ENCODE measurements at regions not wholly inside any gene's neighbourhood (a gene's known extent, or its start where the extent isn't known, plus 50 kb on each side); places are given as distances from the start of the nearest gene placed in this dataset.

DNA sequence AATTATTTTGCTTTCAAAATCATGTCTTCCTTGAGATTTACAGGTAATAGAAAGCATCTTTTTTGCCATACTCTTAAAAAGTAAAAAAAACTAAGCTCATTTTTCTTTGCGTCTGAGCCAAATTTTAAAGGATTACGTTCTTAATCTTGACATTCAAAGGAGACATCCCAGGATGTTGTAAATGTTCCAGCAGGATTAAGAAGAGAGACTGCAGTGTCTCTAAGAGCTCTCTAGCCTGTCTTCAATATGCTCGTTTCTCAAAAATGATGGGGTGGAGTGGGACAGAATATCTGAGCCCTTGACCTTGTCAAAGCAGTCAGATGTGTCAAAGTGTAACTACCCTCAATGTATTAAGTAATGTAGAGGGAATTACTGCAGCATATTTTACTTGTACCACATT, 363.3 kb downstream of the PCDH7 start:
- TF ChIP-seq, protein P1, sequence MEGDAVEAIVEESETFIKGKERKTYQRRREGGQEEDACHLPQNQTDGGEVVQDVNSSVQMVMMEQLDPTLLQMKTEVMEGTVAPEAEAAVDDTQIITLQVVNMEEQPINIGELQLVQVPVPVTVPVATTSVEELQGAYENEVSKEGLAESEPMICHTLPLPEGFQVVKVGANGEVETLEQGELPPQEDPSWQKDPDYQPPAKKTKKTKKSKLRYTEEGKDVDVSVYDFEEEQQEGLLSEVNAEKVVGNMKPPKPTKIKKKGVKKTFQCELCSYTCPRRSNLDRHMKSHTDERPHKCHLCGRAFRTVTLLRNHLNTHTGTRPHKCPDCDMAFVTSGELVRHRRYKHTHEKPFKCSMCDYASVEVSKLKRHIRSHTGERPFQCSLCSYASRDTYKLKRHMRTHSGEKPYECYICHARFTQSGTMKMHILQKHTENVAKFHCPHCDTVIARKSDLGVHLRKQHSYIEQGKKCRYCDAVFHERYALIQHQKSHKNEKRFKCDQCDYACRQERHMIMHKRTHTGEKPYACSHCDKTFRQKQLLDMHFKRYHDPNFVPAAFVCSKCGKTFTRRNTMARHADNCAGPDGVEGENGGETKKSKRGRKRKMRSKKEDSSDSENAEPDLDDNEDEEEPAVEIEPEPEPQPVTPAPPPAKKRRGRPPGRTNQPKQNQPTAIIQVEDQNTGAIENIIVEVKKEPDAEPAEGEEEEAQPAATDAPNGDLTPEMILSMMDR (IDR thresholded peaks at IDR 0.05; ENCODE audit: control insufficient read depth, extremely low read depth, insufficient read depth): no peak
- no peak overlapping the region for H3K4me3 ChIP-seq (ENCODE audit: low read depth, low read length)
- no peak for DNase-seq (ENCODE audit: low read depth)

DNA sequence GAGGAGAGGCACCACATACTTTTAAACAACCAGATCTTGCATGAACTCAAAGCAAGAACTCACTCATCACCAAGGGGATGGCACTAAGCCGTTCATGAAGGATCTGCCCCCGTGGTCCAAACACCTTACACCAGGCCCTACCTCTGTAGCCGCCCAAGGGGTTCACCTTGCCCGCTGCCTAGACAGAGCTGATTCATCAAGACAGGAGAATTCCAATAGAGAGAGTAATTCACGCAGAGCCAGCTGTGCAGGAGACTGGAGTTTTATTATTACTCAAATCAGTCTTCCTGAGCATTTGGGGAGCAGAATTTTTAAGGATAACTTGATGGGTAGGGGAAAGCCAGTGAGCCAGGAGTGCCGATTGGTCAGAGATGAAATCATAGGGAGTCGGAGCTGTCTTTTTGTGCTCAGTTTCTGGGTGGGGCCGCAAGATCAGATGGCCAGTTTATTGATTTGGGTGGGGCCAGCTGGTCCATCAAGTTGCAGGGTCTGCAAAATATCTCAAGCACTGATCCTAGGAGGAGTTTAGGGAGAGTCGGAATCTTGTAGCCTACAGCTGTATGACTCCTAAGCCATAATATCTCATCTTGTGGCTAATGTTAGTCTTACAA, 364.7 kb downstream of the PCDH7 start:
- DNase-seq (ENCODE audit: low read depth): no peak
- H3K4me3 ChIP-seq (ENCODE audit: low read depth, low read length): no peak overlapping the region
- TF ChIP-seq, protein P1 (IDR thresholded peaks at IDR 0.05; ENCODE audit: control insufficient read depth, extremely low read depth, insufficient read depth): no peak

DNA sequence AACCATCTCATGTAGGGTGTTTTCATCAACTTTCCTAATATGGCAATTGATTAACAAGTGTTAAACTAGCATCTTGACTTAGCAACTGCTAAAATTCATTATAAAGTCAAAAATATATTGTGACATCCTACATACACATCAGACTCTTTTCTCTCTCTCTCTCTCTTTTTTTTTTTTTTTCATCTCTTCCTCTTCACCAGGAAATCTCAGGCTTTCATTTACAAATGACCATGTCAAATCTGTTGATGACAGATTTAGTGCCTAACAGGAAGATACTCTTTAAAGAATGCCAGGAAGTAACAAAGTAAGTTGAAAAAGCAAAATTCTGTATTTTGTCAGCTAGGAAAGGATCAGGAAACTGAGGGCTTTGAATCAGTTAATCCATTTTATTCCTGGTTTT, 365.5 kb downstream of the PCDH7 start:
- H3K4me3 ChIP-seq (ENCODE audit: low read depth, low read length): no peak overlapping the region
- no peak for DNase-seq (ENCODE audit: low read depth)
- TF ChIP-seq, protein P1 (IDR thresholded peaks at IDR 0.05; ENCODE audit: control insufficient read depth, extremely low read depth, insufficient read depth): no peak

DNA sequence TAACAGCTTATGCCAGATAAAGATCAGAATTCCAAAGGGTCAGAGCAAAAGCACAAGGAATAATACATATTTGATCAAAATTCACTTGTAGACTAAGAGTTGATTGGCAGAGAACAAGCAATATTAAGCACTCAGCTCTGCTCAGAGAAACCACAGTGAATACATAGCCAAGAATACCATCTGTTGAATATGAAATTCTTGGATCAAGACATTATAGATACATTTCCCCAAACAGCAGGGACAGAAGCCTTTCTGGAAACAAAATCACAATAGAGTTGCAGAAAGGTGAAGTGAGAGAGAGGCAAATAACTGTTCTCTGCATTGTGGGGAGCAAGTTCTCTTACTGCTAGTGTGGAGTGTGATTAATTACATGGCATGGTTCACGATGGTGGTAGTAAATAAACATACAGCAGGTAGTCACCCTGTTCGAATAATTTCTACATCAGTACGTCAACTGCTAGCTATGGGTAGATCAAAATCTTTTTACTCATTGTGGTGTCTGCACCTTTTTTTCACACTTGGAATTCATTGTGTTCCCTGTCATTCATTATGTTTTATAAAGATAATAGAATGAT, 366.7 kb downstream of the PCDH7 start:
- TF ChIP-seq, protein P1 (IDR thresholded peaks at IDR 0.05; ENCODE audit: control insufficient read depth, extremely low read depth, insufficient read depth): no peak
- no peak for DNase-seq (ENCODE audit: low read depth)
- no peak overlapping the region for H3K4me3 ChIP-seq (ENCODE audit: low read depth, low read length)

DNA sequence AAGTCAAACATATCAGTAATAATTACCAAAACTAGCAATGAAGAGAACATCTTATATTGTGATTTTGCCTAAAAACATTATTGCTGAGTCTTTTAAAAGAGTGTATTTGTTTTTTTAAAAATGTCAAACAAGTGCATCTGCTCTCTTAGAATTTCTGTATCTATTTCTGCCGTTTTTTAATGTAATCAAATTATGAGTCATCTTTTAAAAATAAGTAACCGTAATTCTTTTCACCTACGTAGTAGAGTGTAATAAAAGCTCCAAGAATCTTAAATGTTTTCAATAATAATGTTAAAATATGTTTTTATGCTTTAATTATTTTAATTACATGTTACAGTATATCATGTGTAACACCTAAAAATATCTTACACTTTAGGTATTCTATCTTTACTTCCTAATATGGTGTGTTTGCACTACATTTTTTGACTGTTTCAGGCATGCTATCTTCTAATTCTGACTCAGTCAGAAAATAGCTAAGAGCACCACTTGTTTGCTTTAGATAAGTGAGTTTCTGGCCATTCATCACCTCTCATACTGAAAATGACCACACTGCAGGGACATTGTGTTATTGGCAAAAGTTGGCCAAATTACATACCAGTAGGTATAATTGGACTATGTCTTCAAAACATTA, 368.5 kb downstream of the PCDH7 start:
- no peak for DNase-seq (ENCODE audit: low read depth)
- TF ChIP-seq, protein P1 (IDR thresholded peaks at IDR 0.05; ENCODE audit: control insufficient read depth, extremely low read depth, insufficient read depth): no peak
- H3K4me3 ChIP-seq (ENCODE audit: low read depth, low read length): no peak overlapping the region

DNA sequence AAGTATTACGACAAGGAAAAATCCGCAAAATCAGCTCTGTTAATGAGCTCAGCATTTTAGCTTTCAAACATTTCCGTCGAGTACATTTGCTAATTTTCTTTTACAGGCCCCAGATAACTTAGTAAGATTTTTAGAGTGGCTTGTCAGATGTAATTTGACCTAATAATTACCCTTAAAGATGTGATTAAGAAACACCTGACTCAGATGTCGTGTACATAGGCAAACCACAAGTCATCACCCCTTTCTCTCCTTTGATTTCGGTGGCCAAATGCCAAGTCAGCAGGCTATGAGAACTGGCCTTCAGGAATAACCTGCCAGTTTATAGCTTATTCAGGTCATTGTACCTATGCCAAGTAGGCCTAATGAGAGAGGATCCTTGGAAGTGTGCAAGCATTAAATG, 369.6 kb downstream of the PCDH7 start:
- TF ChIP-seq, protein P1 (IDR thresholded peaks at IDR 0.05; ENCODE audit: control insufficient read depth, extremely low read depth, insufficient read depth): no peak
- peak; percentile 30 for DNase-seq (ENCODE audit: low read depth)
- H3K4me3 ChIP-seq (ENCODE audit: low read depth, low read length): no peak overlapping the region

Measured in LNCaP clone FGC (cell line).